Neural progenitor cell (in vitro differentiated cells): ENCODE measurements at regions not wholly inside any gene's neighbourhood (a gene's known extent, or its start where the extent isn't known, plus 50 kb on each side); places are given as distances from the start of the nearest gene placed in this dataset.

Experiments used
- CTCF ChIP-seq: fragments of 200-600 bp; sonication (generic); IDR thresholded peaks from 2 replicates; pipeline ENCODE4 v1.5.1; 2017; ENCODE audit warnings: antibody characterized with exemption, mild to moderate bottlenecking
- EZH2 ChIP-seq: fragments of 200-600 bp; sonication (generic); IDR thresholded peaks from 2 replicates; pipeline ENCODE4 v1.6.1; 2017; ENCODE audit warnings: antibody characterized with exemption, mild to moderate bottlenecking, moderate library complexity
- EZH2phosphoT487 ChIP-seq: fragments of 200-600 bp; sonication (generic); IDR thresholded peaks from 2 replicates; pipeline ENCODE4 v1.6.1; 2017; ENCODE audit warnings: antibody characterized with exemption

GRCh38 chr4:122012735-122013134 is 60.9 kb upstream of the TRPC3 start:
- TF ChIP-seq CTCF (no peak), EZH2 (no peak), EZH2phosphoT487 (no peak)
